OCI-LY7 (cell line): ENCODE measurements at regions not wholly inside any gene's neighbourhood (a gene's known extent, or its start where the extent isn't known, plus 50 kb on each side); places are given as distances from the start of the nearest gene placed in this dataset.

Experiments
- BruUV-seq: library from RNA; stranded (reverse); fragments of 400-500 nt; replicated peaks from 2 replicates; lab custom pipeline; 2021; lab: Mats Ljungman, UMichigan
- CTCF ChIA-PET: fragments of 300-600 bp; sonication (Branson Sonifier 250); formaldehyde crosslinking; loops from one replicate; lab custom pipeline; 2022; ENCODE audit warnings: antibody characterized with exemption; ENCODE audit not compliant: unreplicated experiment; lab: Charles Lee
- POLR2A ChIA-PET: fragments of 300-600 bp; sonication (Branson Sonifier 250); formaldehyde crosslinking; loops from one replicate; lab custom pipeline; 2022; ENCODE audit warnings: antibody characterized with exemption; lab: Charles Lee
- DNase-seq: peaks from one replicate; pipeline ENCODE4 v3.0.0-alpha.2; 2015; ENCODE audit warnings: low spot score
- H2AFZ ChIP-seq: fragments of 200-600 bp; sonication (generic), shearing (Covaris generic); 2 replicates; pipeline ENCODE4 v1.6.1; 2014; ENCODE audit warnings: mild to moderate bottlenecking, antibody characterized with exemption, low read length, moderate library complexity
- H3K27ac ChIP-seq: fragments of 200-600 bp; sonication (generic); 2 replicates; pipeline ENCODE4 v1.5.1; 2014; ENCODE audit warnings: mixed run types, low read depth, mild to moderate bottlenecking, moderate library complexity, low read length, inconsistent platforms; ENCODE audit not compliant: poor library complexity, severe bottlenecking
- H3K36me3 ChIP-seq: fragments of 200-600 bp; sonication (generic); 2 replicates; pipeline ENCODE4 v1.6.1; 2014; ENCODE audit warnings: mild to moderate bottlenecking, antibody characterized with exemption, low read length, moderate library complexity, mixed read lengths; ENCODE audit not compliant: insufficient read depth
- H3K4me1 ChIP-seq: fragments of 200-600 bp; sonication (generic); 2 replicates; pipeline ENCODE4 v1.5.1; 2014; ENCODE audit warnings: mild to moderate bottlenecking, low read length; ENCODE audit not compliant: insufficient read depth, poor library complexity, severe bottlenecking
- H3K4me2 ChIP-seq: fragments of 200-600 bp; sonication (generic); 2 replicates; pipeline ENCODE4 v1.6.1; 2014; ENCODE audit warnings: mild to moderate bottlenecking, low read length
- H3K4me3 ChIP-seq: fragments of 200-600 bp; sonication (generic); 2 replicates; pipeline ENCODE4 v1.5.1; 2014; ENCODE audit warnings: mild to moderate bottlenecking, low read depth, low read length; ENCODE audit not compliant: poor library complexity, severe bottlenecking
- H3K79me2 ChIP-seq: fragments of 200-600 bp; sonication (generic); 2 replicates; pipeline ENCODE4 v1.6.1; 2016; ENCODE audit warnings: low read depth, mild to moderate bottlenecking, low read length, moderate library complexity, mixed read lengths; ENCODE audit not compliant: insufficient read depth
- H3K9me2 ChIP-seq: fragments of 200-600 bp; sonication (generic); 2 replicates; pipeline ENCODE4 v1.6.1; 2016; ENCODE audit warnings: mild to moderate bottlenecking, low read length, mixed read lengths; ENCODE audit not compliant: insufficient read depth
- H3K9me3 ChIP-seq: fragments of 200-600 bp; sonication (generic); 2 replicates; pipeline ENCODE4 v1.6.1; 2014; ENCODE audit warnings: mild to moderate bottlenecking, mixed run types, low read length, mixed read lengths
- H4K20me1 ChIP-seq: fragments of 200-600 bp; sonication (generic); 2 replicates; pipeline ENCODE4 v1.6.1; 2014; ENCODE audit warnings: mild to moderate bottlenecking, antibody characterized with exemption, low read length, moderate library complexity, mixed read lengths; ENCODE audit not compliant: insufficient read depth
- EZH2phosphoT487 ChIP-seq: fragments of 200-600 bp; sonication (generic); IDR thresholded peaks from 2 replicates; pipeline ENCODE4 v1.6.1; 2018; ENCODE audit warnings: low read depth, borderline replicate concordance, mild to moderate bottlenecking, mixed run types, antibody characterized with exemption, low read length, moderate library complexity, mixed read lengths
- intact Hi-C: fragments of 100-400 bp; cut with micrococcal nuclease; formaldehyde crosslinking; loops from one replicate; pipeline ENCODE4 v1.10.0; 2022; ENCODE audit not compliant: unreplicated experiment
- TF ChIP-seq, protein P1 (sequence below): fragments of 200-600 bp; sonication (generic); conservative IDR thresholded peaks from 2 replicates; pipeline ENCODE4 v1.5.1; 2014; ENCODE audit warnings: mild to moderate bottlenecking, antibody characterized with exemption, low read length, moderate library complexity, mixed read lengths

DNA sequence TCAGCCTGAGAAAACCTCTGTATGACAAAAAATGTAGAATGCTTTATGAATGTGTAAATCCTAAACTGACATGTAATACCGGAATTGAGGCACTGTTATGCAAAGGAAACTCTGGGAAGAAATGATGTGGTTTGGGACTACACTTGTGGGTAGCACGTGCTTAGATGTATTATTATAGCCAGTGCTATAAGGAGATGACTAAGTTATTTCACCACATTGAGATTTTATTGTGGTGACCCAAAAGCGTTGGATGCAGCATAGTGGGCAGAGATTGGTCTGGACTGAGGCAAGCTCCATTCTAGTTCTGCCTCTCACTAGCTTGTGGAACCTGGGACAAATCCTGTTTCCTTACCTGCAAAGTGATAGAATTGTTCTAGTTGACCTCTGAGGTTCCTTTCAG lies 172.2 kb downstream of the SNAPC1 start:
- H4K20me1 ChIP-seq, result no peaks in the 10 kb centered on the region
- no peak overlapping the region for H3K4me3 ChIP-seq
- no peaks in the 10 kb centered on the region for H3K9me2 ChIP-seq
- POLR2A ChIA-PET, result no interaction called here
- no TSS peak for BruUV-seq
- CTCF ChIA-PET, result no interaction called here
- H2AFZ ChIP-seq, result no peak overlapping the region
- TF ChIP-seq EZH2phosphoT487, result no peak
- TF ChIP-seq, protein P1, sequence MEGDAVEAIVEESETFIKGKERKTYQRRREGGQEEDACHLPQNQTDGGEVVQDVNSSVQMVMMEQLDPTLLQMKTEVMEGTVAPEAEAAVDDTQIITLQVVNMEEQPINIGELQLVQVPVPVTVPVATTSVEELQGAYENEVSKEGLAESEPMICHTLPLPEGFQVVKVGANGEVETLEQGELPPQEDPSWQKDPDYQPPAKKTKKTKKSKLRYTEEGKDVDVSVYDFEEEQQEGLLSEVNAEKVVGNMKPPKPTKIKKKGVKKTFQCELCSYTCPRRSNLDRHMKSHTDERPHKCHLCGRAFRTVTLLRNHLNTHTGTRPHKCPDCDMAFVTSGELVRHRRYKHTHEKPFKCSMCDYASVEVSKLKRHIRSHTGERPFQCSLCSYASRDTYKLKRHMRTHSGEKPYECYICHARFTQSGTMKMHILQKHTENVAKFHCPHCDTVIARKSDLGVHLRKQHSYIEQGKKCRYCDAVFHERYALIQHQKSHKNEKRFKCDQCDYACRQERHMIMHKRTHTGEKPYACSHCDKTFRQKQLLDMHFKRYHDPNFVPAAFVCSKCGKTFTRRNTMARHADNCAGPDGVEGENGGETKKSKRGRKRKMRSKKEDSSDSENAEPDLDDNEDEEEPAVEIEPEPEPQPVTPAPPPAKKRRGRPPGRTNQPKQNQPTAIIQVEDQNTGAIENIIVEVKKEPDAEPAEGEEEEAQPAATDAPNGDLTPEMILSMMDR, result no peak
- H3K27ac ChIP-seq, result no peak overlapping the region
- no peaks in the 10 kb centered on the region for H3K79me2 ChIP-seq
- no peak for DNase-seq
- no peaks in the 10 kb centered on the region for H3K4me1 ChIP-seq
- intact Hi-C loops, result no loop called here
- no peak overlapping the region for H3K4me2 ChIP-seq
- no peaks in the 10 kb centered on the region for H3K9me3 ChIP-seq
- no peaks in the 10 kb centered on the region for H3K36me3 ChIP-seq

DNA sequence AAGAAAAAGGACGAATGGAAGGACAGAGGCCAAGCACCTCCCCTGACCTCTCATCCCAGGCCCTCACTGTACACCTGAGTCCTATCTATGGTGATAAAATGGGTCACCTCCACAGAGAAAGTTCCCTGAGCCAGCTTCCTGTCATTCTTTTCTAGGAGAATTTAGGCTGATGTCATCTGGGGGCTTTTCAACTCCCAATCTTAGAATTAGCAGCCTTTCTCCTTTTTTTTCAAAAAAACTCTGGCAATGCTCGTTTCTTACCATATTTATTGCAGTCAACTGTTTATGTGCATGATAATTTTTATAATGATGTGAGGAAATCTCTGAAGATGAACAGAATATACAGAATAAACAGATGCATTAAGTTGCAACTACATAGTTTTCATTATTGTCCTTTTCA lies 177.6 kb downstream of the SNAPC1 start:
- no peak for TF ChIP-seq EZH2phosphoT487
- TF ChIP-seq, protein P1, result no peak
- no peak overlapping the region for H3K27ac ChIP-seq
- DNase-seq, result no peak
- H3K4me1 ChIP-seq, result no peaks in the 10 kb centered on the region
- POLR2A ChIA-PET, result interaction anchor here (0.6 kb wide), 1 partner anchor 1823 kb away, joined by 3 read pairs; no protein-coding TSS in a partner anchor
- no peak overlapping the region for H3K4me2 ChIP-seq
- no peak overlapping the region for H3K4me3 ChIP-seq
- intact Hi-C loops, result no loop called here
- CTCF ChIA-PET, result no interaction called here
- no peaks in the 10 kb centered on the region for H4K20me1 ChIP-seq
- no peaks in the 10 kb centered on the region for H3K9me2 ChIP-seq
- H3K36me3 ChIP-seq, result no peaks in the 10 kb centered on the region
- H3K79me2 ChIP-seq, result no peaks in the 10 kb centered on the region
- no peaks in the 10 kb centered on the region for H3K9me3 ChIP-seq
- no TSS peak for BruUV-seq
- no peak overlapping the region for H2AFZ ChIP-seq

DNA sequence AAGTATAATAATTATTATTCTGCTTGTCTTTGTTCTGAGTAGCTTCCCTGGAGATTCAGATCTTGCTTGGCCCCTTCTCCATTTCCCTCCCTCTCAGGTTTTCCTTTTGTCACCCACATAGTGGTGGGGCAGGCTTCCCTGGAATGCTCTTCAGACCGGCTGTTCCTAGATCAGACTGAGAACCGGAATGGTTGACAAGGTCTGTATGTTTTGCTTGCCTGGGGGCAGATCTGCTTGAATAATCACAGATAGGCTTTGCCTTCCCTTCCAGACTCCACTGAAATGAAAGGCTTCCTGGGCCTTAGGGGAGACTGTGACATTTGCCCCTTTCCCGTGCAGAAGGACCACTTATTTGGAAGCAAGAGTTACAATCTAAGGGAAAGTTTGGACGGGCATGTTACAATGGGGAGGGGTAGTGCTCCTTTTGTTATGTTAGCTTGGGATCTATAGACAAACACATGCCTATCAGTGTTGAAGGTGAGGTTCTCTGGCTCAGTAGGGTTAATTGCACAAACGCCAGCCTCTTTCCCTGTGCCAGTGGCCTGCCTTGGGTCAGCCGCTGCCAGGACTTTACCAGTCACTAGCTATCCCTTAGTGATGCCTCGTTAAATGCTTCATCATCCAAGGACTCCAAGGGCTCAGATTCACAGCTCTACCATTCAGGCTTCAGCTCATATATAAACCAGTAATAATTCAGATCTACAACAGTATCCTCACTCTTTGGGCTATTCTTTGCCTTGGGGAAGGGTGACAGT lies 178.6 kb downstream of the SNAPC1 start:
- Histone ChIP-seq H3K27ac (no peak overlapping the region), H3K4me1 (no peaks in the 10 kb centered on the region), H3K36me3 (no peaks in the 10 kb centered on the region), H4K20me1 (no peaks in the 10 kb centered on the region), H3K4me2 (no peak overlapping the region), H3K4me3 (no peak overlapping the region), H2AFZ (no peak overlapping the region), H3K79me2 (no peaks in the 10 kb centered on the region), H3K9me3 (no peaks in the 10 kb centered on the region), H3K9me2 (no peaks in the 10 kb centered on the region)
- CTCF ChIA-PET, result no interaction called here
- POLR2A ChIA-PET, result interaction anchor here (0.8 kb wide), 1 partner anchor 13 kb away, joined by 3 read pairs; no protein-coding TSS in a partner anchor
- no TSS peak for BruUV-seq
- intact Hi-C loops, result no loop called here
- DNase-seq, result no peak
- TF ChIP-seq EZH2phosphoT487, result no peak
- TF ChIP-seq, protein P1, result no peak
